Mesenchymal stem cell (in vitro differentiated cells and primary cell): ENCODE measurements at regions not wholly inside any gene's neighbourhood (a gene's known extent, or its start where the extent isn't known, plus 50 kb on each side); places are given as distances from the start of the nearest gene placed in this dataset.

ENCODE experiments used
- DNase-seq: peaks from one replicate; pipeline ENCODE4 v3.0.0-alpha.2; 2013
- H2AFZ ChIP-seq: one replicate; pipeline ENCODE4 v1.6.1; 2013; ENCODE audit warnings: low read depth, mild to moderate bottlenecking, control low read depth, inconsistent platforms, low read length, moderate library complexity
- H2AK5ac ChIP-seq: 2 replicates; pipeline ENCODE4 v1.6.1; 2013; ENCODE audit warnings: low read length, moderate library complexity, mild to moderate bottlenecking, inconsistent platforms; ENCODE audit not compliant: severe bottlenecking
- H2BK120ac ChIP-seq: one replicate; pipeline ENCODE4 v1.6.1; 2013; ENCODE audit warnings: low read depth, mild to moderate bottlenecking, inconsistent platforms, low read length, moderate library complexity
- H2BK12ac ChIP-seq, 2 experiments: one replicate each; pipeline ENCODE4 v1.6.1; 2013; ENCODE audit warnings: inconsistent platforms in 2 of 2, low read length in 2 of 2, mild to moderate bottlenecking in 2 of 2, moderate library complexity in 2 of 2, control low read depth in 1 of 2
- H2BK15ac ChIP-seq: one replicate; pipeline ENCODE4 v1.6.1; 2013; ENCODE audit warnings: mild to moderate bottlenecking, low read depth, inconsistent platforms; ENCODE audit not compliant: poor library complexity, severe bottlenecking
- H2BK5ac ChIP-seq: 2 replicates; pipeline ENCODE4 v1.6.1; 2013; ENCODE audit warnings: low read depth, mild to moderate bottlenecking, low read length, control low read depth, inconsistent platforms; ENCODE audit not compliant: poor library complexity, severe bottlenecking
- H3K14ac ChIP-seq, 2 experiments: one replicate each; pipeline ENCODE4 v1.6.1; 2013; ENCODE audit warnings: inconsistent platforms in 2 of 2, low read length in 2 of 2, control low read depth in 1 of 2, mild to moderate bottlenecking in 1 of 2, moderate library complexity in 1 of 2
- H3K18ac ChIP-seq, 2 experiments: one replicate each; pipeline ENCODE4 v1.6.1; 2013; ENCODE audit warnings: inconsistent platforms in 2 of 2, low read length in 2 of 2, control low read depth in 1 of 2, low read depth in 1 of 2, mild to moderate bottlenecking in 1 of 2
- H3K23ac ChIP-seq, 2 experiments: one replicate each; pipeline ENCODE4 v1.6.1; 2013; ENCODE audit warnings: inconsistent platforms in 2 of 2, low read length in 2 of 2, mild to moderate bottlenecking in 2 of 2, moderate library complexity in 2 of 2, control low read depth in 1 of 2
- H3K27ac ChIP-seq: 2 replicates; pipeline ENCODE4 v1.5.1; 2013; ENCODE audit warnings: mild to moderate bottlenecking, moderate library complexity, low read length, control low read depth, inconsistent platforms; ENCODE audit not compliant: poor library complexity, severe bottlenecking
- H3K27me3 ChIP-seq, 2 experiments: 2 replicates each; pipeline versions ENCODE4 v1.6.1 to v1.7.0; 2013; ENCODE audit warnings: low read length in 2 of 2, mild to moderate bottlenecking in 2 of 2, moderate library complexity in 2 of 2, control low read depth in 1 of 2, inconsistent platforms in 1 of 2; ENCODE audit not compliant: control insufficient read depth in 1 of 2, insufficient read depth in 1 of 2
- H3K36me3 ChIP-seq, 2 experiments: 2 replicates each; pipeline versions ENCODE4 v1.6.1 to v1.7.0; 2013; ENCODE audit warnings: low read length in 2 of 2, control low read depth in 1 of 2, inconsistent platforms in 1 of 2, low read depth in 1 of 2, mild to moderate bottlenecking in 1 of 2; ENCODE audit not compliant: insufficient read depth in 2 of 2, control insufficient read depth in 1 of 2
- H3K4ac ChIP-seq, 2 experiments: one replicate each; pipeline ENCODE4 v1.6.1; 2013; ENCODE audit warnings: inconsistent platforms in 2 of 2, low read length in 2 of 2, mild to moderate bottlenecking in 2 of 2, moderate library complexity in 2 of 2, control low read depth in 1 of 2, low read depth in 1 of 2
- H3K4me1 ChIP-seq: 2 replicates; pipeline ENCODE4 v1.6.1; 2013; ENCODE audit warnings: low read depth, low read length, control low read depth; ENCODE audit not compliant: control insufficient read depth, insufficient read depth
- H3K4me2 ChIP-seq: 2 replicates; pipeline ENCODE4 v1.6.1; 2013; ENCODE audit warnings: low read length, mild to moderate bottlenecking, inconsistent platforms; ENCODE audit not compliant: poor library complexity, severe bottlenecking
- H3K4me3 ChIP-seq, 2 experiments: 2 replicates each; pipeline versions ENCODE4 v1.5.1 to v1.7.0; 2013; ENCODE audit warnings: low read length in 2 of 2, mild to moderate bottlenecking in 2 of 2, control low read depth in 1 of 2, low read depth in 1 of 2; ENCODE audit not compliant: insufficient read depth in 1 of 2
- H3K79me1 ChIP-seq: replicated peaks from 2 replicates; pipeline ENCODE4 v1.6.1; 2013; ENCODE audit warnings: mild to moderate bottlenecking, control low read depth, low read length, inconsistent platforms; ENCODE audit not compliant: poor library complexity, severe bottlenecking
- H3K9ac ChIP-seq: 2 replicates; pipeline ENCODE4 v1.7.0; 2013; ENCODE audit warnings: mild to moderate bottlenecking, low read length, moderate library complexity
- H3K9me3 ChIP-seq: 2 replicates; pipeline ENCODE4 v1.7.0; 2013; ENCODE audit warnings: mild to moderate bottlenecking, low read length; ENCODE audit not compliant: control insufficient read depth
- H4K8ac ChIP-seq: one replicate; pipeline ENCODE4 v1.6.1; 2013; ENCODE audit warnings: inconsistent platforms, mild to moderate bottlenecking, low read length, moderate library complexity
- H4K91ac ChIP-seq: one replicate; pipeline ENCODE4 v1.6.1; 2013; ENCODE audit warnings: mild to moderate bottlenecking, low read length, inconsistent platforms
- WGBS: methylation state at CpG from one replicate; pipeline ENCODE4 v1.1.7; 2013; ENCODE audit warnings: mixed read lengths; 5-methylcytosine and 5-hydroxymethylcytosine counted together

GRCh38 chr6:153942361-153942760 lies 96.7 kb upstream of the OPRM1 start:
- Histone ChIP-seq H2AFZ (no peak overlapping the region), H3K9me3 (no peaks in the 10 kb centered on the region), H3K4me1 (no peaks in the 10 kb centered on the region), H2AK5ac (no peak overlapping the region), H2BK15ac (no peak overlapping the region), H2BK12ac (no peak overlapping the region), H3K4ac (no peak overlapping the region), H4K91ac (no peak overlapping the region), H3K36me3 (no peaks in the 10 kb centered on the region), H3K9ac (no peak overlapping the region), H3K4me3 (no peak overlapping the region), H3K23ac (no peak overlapping the region), H3K27me3 (no peaks in the 10 kb centered on the region), H3K79me1 (no peaks in the 10 kb centered on the region), H2BK5ac (no peak overlapping the region), H3K27ac (no peak overlapping the region), H4K8ac (no peak overlapping the region), H3K4me2 (no peak overlapping the region), H3K18ac (no peak overlapping the region), H2BK120ac (no peak overlapping the region), H3K14ac (no peak overlapping the region)
- WGBS = 60% methylated on average over 1 of the region's 1 CpG
- no peak for DNase-seq

- H3K36me3 ChIP-seq = no peaks in the 10 kb centered on the region
- H3K23ac ChIP-seq = no peak overlapping the region
- no peak overlapping the region for H3K4me3 ChIP-seq
- no peak overlapping the region for H3K4ac ChIP-seq
- H3K27ac ChIP-seq = no peak overlapping the region
- no peaks in the 10 kb centered on the region for H3K79me1 ChIP-seq
- no peaks in the 10 kb centered on the region for H3K9me3 ChIP-seq
- no peaks in the 10 kb centered on the region for H3K4me1 ChIP-seq
- H3K18ac ChIP-seq = no peak overlapping the region
- no peaks in the 10 kb centered on the region for H3K27me3 ChIP-seq
- H2AFZ ChIP-seq = no peak overlapping the region
- no peak overlapping the region for H2BK15ac ChIP-seq
- no peak overlapping the region for H3K14ac ChIP-seq
- WGBS = 64% methylated on average over 2 of the region's 2 CpGs
- no peak overlapping the region for H3K4me2 ChIP-seq
- no peak overlapping the region for H2BK5ac ChIP-seq
- no peak overlapping the region for H2BK120ac ChIP-seq
- H2AK5ac ChIP-seq = no peak overlapping the region
- no peak for DNase-seq
- no peak overlapping the region for H3K9ac ChIP-seq
- H2BK12ac ChIP-seq = no peak overlapping the region
- H4K91ac ChIP-seq = no peak overlapping the region
- H4K8ac ChIP-seq = no peak overlapping the region
These were observed 97.3 kb upstream of the OPRM1 start for GRCh38 chr6:153941768-153942167.

- Histone ChIP-seq H3K14ac (no peak overlapping the region), H3K18ac (no peak overlapping the region), H3K4me2 (no peak overlapping the region), H4K91ac (no peak overlapping the region), H3K4ac (no peak overlapping the region), H2BK12ac (no peak overlapping the region), H3K27ac (no peak overlapping the region), H2BK5ac (no peak overlapping the region), H2BK15ac (no peak overlapping the region), H3K9me3 (no peaks in the 10 kb centered on the region), H3K27me3 (no peaks in the 10 kb centered on the region), H4K8ac (no peak overlapping the region), H3K9ac (no peak overlapping the region), H3K36me3 (no peaks in the 10 kb centered on the region), H2BK120ac (no peak overlapping the region), H3K4me3 (no peak overlapping the region), H3K23ac (no peak overlapping the region), H2AK5ac (no peak overlapping the region), H2AFZ (no peak overlapping the region), H3K79me1 (no peaks in the 10 kb centered on the region), H3K4me1 (no peaks in the 10 kb centered on the region)
- 56% methylated on average over 6 of the region's 10 CpGs for WGBS
- no peak for DNase-seq
These were observed 100.2 kb upstream of the OPRM1 start for GRCh38 chr6:153938876-153939275.

- H3K4me1 ChIP-seq = no peaks in the 10 kb centered on the region
- H3K9ac ChIP-seq = no peak overlapping the region
- WGBS = 96% methylated on average over 2 of the region's 3 CpGs
- H3K4me2 ChIP-seq = no peak overlapping the region
- H3K27me3 ChIP-seq = no peaks in the 10 kb centered on the region
- no peak overlapping the region for H2AFZ ChIP-seq
- H3K79me1 ChIP-seq = no peaks in the 10 kb centered on the region
- no peak overlapping the region for H3K18ac ChIP-seq
- no peak overlapping the region for H2AK5ac ChIP-seq
- no peak overlapping the region for H2BK12ac ChIP-seq
- no peak overlapping the region for H2BK5ac ChIP-seq
- no peak overlapping the region for H2BK120ac ChIP-seq
- H3K4ac ChIP-seq = no peak overlapping the region
- no peaks in the 10 kb centered on the region for H3K9me3 ChIP-seq
- no peak overlapping the region for H2BK15ac ChIP-seq
- H3K4me3 ChIP-seq = no peak overlapping the region
- DNase-seq = no peak
- H3K36me3 ChIP-seq = no peaks in the 10 kb centered on the region
- no peak overlapping the region for H3K27ac ChIP-seq
- H4K91ac ChIP-seq = no peak overlapping the region
- no peak overlapping the region for H3K23ac ChIP-seq
- no peak overlapping the region for H4K8ac ChIP-seq
- no peak overlapping the region for H3K14ac ChIP-seq
These were observed 107.6 kb upstream of the OPRM1 start for GRCh38 chr6:153931431-153931830.
